SHP77 (cell line): ENCODE measurements at regions not wholly inside any gene's neighbourhood (a gene's known extent, or its start where the extent isn't known, plus 50 kb on each side); places are given as distances from the start of the nearest gene placed in this dataset.
"Not testable (repeated sequence)": the region's sequence is repeated elsewhere in the genome, so short reads cannot be mapped to it uniquely, and the experiment has no call there.

Experiments
- DNase-seq, 2 experiments: peaks; one replicate each; lab custom pipeline; 2025; lab: John Stamatoyannopoulos, UW

DNA sequence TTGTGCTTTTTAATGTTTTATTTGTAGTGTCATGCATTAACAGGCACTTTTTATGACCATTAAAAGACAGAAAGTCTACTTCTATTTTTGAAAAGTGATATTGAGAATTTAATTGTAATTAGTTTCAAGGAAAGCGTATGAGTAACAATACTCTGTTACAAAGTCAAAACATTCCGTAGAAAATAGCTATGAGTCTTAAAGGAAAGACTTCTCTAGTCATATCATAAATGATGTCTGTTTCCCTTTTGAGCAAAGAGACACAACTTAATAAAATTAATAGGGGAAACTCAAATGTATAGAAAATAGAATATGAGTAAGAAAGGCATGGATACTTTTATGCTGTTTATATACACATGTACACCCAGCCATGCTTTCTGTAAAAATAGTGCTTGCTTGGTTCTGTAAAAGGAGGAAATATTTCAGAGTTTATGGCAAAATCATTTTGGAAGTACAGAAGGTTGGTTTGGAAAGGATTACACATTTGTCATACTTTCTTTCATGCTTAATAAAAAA is 107.8 kb upstream of the AHI1 start:
- no peak for DNase-seq

GRCh38 chr6:135606392-135606791 is 108.9 kb upstream of the AHI1 start:
- no peak for DNase-seq

DNA sequence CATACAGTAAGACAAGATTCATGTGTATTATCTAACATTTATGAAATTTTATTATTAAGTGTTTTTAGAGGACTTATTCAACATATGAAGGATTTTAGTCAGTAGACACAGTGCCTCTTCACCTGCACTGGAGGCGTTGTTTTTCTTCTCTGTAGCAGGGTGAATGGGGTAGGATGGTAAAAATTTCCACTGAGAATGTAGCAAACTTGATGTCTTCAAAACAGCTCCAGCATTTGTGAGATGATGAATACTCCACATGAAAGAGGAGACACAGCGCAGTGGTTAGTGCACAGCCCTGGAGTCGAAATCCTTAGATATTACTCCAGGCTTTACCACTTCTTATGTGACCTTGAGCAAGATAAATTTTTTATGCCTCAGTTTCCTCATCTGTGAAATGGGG is 110.5 kb upstream of the AHI1 start:
- DNase-seq = no peak

DNA sequence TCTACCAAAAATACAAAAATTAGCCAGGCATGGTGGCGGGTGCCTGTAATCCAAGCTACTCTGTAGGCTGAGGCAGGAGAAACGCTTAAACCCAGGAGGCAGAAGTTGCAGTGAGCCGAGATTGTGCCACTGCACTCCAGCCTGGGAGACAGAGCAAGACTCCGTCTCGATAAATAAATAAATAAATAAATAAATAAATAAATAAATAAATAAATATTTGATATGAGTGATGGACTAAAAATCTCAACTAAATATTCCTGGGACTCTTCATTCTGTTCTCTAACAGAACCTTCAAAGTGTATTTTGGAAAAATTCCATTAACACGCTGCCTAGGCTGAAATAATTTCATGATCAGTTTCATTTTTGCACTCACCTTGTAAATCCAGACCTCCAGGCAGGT is 112.7 kb upstream of the AHI1 start:
- DNase-seq = not testable (repeated sequence)

- DNase-seq = no peak
Observed at GRCh38 chr6:135616655-135617054, 119.1 kb upstream of the AHI1 start.

GRCh38 chr6:135617222-135617621 is 119.7 kb upstream of the AHI1 start:
- no peak for DNase-seq

- no peak for DNase-seq
Observed at GRCh38 chr6:135622081-135622480, 124.5 kb upstream of the AHI1 start.

- DNase-seq = no peak
Observed at GRCh38 chr6:135623979-135624378, 126.4 kb upstream of the AHI1 start.

DNA sequence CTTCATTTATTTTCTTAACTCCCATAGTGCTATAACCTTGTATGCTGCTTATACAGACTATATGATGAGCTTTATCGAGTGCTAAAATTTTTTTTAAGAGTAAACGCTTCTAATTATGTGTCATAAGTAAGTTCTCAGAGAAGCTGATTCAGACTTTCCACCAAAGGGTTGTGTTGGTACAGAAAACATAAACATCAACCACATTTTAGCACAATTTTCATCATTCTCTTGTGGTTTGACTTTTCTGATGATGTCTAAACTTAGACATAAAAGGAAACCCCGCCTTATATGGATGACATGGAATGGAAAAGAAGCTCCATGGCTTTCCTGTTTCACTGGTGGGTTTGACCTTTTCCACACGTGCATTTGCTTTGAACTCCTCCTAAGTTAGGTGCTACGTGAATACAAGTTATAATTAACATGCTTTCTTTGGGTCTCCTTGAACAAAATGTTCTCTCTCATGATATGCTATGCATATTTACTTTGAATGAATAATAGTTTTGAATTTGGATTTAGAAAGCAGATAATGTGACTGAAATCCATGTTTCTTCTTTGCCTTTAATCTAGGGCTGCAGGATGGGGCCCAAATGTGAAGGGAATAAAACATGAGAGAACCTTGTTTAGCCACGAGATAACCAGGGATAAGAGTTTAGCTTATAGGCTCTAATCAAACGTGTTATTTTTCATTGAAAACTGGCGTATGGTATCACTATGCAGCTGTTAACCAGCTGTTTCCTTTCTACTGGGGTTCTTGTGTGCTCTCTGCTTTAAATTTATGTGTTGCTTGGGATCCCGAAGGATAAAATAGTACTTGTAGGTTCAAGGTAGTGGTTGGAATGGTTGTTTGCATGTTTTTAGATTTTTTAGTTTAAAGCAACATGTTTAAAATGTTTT is 127.1 kb upstream of the AHI1 start:
- no peak for DNase-seq

DNA sequence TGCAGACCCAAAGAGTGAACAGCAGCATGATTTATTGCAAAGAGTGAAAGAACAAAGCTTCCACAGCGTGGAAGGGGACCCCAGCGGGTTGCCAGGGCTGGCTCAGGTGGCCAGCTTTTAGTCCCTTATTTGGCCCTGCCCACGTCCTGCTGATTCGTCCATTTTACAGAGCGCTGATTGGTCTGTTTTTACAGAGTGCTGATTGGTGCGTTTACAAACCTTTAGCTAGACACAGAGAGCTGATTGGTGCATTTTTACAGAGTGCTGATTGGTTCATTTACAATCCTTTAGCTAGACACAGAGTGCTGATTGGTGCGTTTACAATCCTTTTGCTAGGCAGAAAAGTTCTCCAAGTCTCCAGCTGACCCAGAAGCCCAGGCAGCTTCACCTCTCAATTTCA is 128.5 kb upstream of the AHI1 start:
- DNase-seq = not testable (repeated sequence)

GRCh38 chr6:135627092-135627715 is 129.7 kb upstream of the AHI1 start:
- no peak for DNase-seq

DNA sequence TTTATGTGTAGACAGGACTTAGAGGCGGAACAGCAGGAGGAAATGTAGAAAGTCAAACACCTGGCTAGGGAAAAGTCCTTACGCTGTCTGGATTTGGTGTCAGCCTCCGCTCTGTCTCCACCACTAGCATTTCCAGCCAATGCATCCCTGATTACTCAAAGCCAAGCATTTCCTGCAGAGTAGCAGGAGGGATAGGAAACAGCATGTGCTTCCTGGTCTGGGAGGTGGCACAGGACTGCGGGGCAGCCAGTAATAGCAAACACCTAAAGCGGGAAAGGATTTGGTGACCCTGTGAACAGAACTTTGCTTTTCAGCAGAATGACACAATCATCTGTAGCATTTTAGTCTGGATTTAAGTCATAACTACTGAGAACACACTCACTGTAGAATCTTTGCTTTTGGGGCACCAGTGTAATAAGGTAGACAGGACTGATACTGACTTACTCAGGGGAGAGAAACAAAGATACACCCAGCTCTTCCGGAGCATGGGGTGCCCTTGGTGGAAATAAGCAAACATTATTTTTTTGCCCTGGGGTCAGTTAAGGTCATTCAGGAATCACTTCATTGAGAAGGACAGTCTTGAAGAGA is 133.3 kb upstream of the AHI1 start:
- no peak for DNase-seq

DNA sequence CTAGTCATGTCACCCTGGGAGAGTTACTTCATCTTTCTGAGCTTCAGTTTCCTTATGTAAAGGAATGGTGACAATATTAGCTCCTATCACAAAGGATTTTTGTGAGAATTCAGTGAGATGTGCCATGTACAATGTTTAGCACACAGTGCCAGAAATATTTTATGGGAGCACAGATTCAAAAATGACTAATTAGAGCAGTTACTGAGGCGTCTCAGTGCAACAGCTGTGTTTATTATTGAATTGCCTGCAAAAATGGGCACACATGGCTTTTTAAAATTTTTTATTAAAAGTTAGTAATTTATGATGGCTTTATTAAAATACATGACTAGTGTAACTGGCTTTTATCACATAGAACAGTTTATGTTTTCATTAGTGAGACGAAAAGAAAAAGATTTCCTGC is 134.3 kb upstream of the AHI1 start:
- DNase-seq = no peak

GRCh38 chr6:135633573-135633972 is 136.0 kb upstream of the AHI1 start:
- DNase-seq = no peak

GRCh38 chr6:135637701-135638100 is 140.2 kb upstream of the AHI1 start:
- DNase-seq = no peak

GRCh38 chr6:135638108-135638507 is 140.6 kb upstream of the AHI1 start:
- no peak for DNase-seq

- DNase-seq = no peak
Observed at GRCh38 chr6:135640048-135640447, 142.5 kb upstream of the AHI1 start.

DNA sequence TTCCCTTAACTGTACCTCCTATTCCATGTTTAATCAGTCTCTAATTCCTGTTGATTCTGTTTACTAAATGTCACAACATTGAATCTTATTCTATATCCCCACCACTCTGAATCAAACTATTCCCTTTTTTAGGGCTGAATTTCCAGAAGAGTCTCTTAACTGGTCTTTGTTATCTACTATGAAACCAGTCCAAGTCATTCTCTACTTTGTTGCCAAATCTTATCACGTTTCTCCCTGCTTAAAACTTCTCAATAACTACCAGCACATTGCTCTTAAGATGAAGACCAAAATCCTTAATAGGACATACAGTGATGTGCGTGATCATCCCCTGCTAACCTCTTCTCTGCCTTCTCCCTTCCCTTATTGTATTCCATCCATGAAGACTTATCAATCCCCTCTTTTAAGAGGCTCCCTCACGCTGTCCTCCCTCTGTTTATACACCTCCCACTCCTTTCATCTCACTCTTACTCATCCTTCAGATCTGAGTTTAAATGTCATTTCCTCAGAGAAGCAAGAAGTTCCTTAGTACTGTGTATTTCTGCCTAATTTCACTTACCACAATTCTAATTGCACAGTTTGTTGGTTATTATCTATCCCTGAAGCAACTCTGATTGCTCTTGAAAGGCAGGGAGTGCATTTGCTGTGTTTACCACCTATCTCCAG is 143.0 kb upstream of the AHI1 start:
- DNase-seq = no peak

- no peak for DNase-seq
Observed at GRCh38 chr6:135642912-135643311, 145.4 kb upstream of the AHI1 start.

DNA sequence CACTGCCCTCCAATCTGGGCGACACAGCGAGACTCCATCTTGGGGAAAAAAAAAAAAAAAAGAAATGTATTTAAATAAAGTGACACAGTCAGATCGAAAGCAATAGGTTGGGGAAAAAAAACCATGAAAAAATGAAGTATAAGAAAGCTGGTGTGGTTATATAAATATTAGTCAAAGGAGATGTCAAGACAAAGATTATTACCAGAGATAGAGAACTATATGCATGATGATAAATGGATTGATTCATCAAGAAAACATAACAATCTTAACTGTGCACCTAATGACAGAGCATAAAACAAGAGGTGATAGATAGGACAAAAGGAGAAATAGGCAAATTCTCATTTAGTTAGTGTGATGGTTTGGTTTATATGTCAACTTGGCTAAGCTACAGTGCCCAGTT is 146.9 kb upstream of the AHI1 start:
- no peak for DNase-seq

DNA sequence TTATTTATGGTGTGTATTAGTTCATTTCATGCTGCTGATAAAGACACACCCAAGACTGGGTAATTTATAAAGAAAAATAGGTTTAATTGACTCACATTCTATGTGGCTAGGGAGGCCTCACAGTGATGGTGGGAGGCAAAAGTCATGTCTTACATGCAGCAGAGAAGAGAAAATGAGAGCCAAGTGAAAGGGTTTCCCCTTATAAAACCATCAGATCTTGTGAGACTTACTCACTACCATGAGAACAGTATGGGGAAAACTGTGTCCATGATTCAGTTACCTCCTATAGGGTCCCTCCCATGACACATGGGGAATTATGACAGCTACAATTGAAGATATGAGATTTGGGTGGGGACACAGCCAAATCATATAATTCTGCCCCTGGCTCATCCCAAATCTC is 150.0 kb upstream of the AHI1 start:
- no peak for DNase-seq

DNA sequence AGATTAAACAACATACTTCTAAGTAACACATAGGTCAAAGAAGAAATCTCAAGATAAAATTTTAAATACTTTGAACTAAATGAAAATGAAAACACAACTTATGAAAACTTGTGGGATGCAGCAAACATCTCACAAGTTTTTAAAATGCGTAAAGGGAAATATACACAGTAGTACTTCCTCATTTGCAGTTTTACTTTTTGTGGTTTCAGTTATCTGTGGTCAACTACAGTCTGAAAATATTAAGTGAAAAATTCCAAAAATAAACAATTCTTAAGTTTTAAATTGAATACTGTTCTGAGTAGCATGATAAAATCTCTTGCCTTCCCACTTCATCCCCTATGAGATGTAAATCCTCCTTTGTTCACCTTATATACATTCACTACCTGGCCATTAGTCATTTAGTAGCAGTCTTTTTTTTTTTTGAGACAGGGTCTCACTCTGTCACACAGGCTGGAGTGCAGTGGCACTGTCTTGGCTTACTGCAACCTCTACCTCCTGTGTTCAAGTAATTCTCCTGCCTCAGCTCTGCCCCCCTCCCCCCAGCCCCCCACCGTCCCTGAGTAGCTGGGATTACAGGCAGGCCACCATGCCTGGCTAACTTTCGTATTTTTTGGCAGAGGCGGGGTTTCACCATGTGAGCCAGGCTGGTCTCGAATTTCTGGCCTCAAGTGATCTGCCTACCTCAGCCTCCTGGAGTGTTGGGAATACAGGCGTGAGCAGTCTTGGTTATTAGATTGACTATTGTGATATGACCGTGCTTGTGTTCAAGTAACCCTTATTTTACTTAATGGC is 154.6 kb upstream of the AHI1 start:
- no peak for DNase-seq
